ENCODE measurements at regions not wholly inside any gene's neighbourhood (a gene's known extent, or its start where the extent isn't known, plus 50 kb on each side); places are given as distances from the start of the nearest gene placed in this dataset.

DNA sequence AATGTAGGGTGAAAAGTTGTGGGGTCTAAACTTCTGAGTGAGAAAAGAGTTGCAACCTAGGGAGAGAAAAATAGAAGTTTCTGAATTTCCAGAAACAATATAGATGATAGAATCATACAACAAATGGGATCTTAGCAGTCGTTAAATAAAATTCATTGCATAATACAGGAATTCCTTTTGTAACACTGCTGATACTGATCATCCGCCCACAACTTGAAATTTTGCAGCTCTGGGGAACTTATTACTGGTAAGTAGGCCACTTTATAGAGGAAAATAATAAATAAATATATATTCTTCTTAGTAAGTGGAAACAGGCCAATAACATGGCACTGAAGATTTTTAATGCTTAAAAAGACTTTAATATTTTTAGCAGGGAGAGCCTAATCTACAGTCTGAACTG lies 81.9 kb upstream of the SMIM30 start:
- H3K4me1 ChIP-seq: no peaks in the 10 kb centered on the region
- no peaks in the 10 kb centered on the region for H3K27me3 ChIP-seq
- TF ChIP-seq POLR2AphosphoS5 (IDR thresholded peaks at IDR 0.05) (no peak), POLR2A (IDR thresholded peaks at IDR 0.05) (no peak)
- TF ChIP-seq, protein P1, sequence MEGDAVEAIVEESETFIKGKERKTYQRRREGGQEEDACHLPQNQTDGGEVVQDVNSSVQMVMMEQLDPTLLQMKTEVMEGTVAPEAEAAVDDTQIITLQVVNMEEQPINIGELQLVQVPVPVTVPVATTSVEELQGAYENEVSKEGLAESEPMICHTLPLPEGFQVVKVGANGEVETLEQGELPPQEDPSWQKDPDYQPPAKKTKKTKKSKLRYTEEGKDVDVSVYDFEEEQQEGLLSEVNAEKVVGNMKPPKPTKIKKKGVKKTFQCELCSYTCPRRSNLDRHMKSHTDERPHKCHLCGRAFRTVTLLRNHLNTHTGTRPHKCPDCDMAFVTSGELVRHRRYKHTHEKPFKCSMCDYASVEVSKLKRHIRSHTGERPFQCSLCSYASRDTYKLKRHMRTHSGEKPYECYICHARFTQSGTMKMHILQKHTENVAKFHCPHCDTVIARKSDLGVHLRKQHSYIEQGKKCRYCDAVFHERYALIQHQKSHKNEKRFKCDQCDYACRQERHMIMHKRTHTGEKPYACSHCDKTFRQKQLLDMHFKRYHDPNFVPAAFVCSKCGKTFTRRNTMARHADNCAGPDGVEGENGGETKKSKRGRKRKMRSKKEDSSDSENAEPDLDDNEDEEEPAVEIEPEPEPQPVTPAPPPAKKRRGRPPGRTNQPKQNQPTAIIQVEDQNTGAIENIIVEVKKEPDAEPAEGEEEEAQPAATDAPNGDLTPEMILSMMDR (IDR thresholded peaks at IDR 0.05): no peak
- no peaks in the 10 kb centered on the region for H3K36me3 ChIP-seq
- intact Hi-C loops (cut with DNase I; ENCODE audit: low total_unique reads): no loop called here
- no peak overlapping the region for H3K27ac ChIP-seq
- DNase-seq (ENCODE audit: low spot score in 2 of 2): no peak
- no peak overlapping the region for H3K4me3 ChIP-seq
- H3K9me3 ChIP-seq: no peaks in the 10 kb centered on the region

DNA sequence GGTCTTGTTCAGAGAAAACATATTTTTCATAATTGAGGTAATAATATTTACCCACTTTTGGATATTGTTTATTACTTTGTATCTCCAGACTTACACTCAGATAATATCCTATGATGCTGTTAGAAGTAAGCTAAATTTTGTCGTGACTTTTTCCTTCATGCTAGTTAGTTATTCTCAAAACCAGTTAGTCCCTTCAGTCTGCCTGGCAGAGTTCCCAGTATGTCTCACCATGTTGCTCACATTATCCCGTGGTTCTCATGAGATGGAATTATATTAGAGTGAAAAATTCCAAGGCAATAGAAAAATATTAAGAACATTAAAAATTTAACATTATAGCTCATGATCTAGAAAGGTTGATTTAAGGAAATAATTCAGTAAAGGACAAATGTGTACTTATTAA lies 81.5 kb upstream of the SMIM30 start:
- H3K4me1 ChIP-seq: no peaks in the 10 kb centered on the region
- intact Hi-C loops (cut with DNase I; ENCODE audit: low total_unique reads): no loop called here
- TF ChIP-seq POLR2AphosphoS5 (IDR thresholded peaks at IDR 0.05) (no peak), POLR2A (IDR thresholded peaks at IDR 0.05) (no peak)
- TF ChIP-seq, protein P1 (IDR thresholded peaks at IDR 0.05): no peak

DNA sequence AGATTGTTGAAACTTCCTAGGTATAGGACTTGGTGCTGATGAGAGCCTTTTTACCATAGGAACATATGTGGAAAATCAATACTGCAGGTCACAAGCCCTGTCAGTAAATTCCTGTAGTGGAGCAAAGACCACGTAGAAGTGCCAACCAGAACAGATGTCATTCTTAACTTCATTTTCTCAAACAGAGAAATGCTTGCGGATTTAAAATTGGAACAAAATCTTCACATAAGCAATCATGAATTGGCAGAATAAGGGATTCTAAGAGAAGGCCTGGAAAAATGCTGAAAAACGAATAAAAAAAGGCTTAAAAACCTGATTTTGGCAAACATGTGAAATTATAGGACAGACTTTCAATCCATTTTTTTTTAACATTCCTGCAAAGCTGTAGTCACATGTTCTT lies 80.8 kb upstream of the SMIM30 start:
- DNase-seq (ENCODE audit: low spot score in 2 of 2): no peak
- intact Hi-C loops (cut with DNase I; ENCODE audit: low total_unique reads): no loop called here
- Histone ChIP-seq H3K4me1 (no peaks in the 10 kb centered on the region), H3K4me3 (no peak overlapping the region), H3K9me3 (peaks cover 0 to 5% of the 10 kb centered on the region in 2 donors), H3K27ac (no peak overlapping the region), H3K27me3 (no peaks in the 10 kb centered on the region), H3K36me3 (no peaks in the 10 kb centered on the region)
- TF ChIP-seq POLR2AphosphoS5 (IDR thresholded peaks at IDR 0.05): no peak
- no peak for TF ChIP-seq POLR2A (IDR thresholded peaks at IDR 0.05)
- TF ChIP-seq, protein P1 (IDR thresholded peaks at IDR 0.05): no peak

More for the DNA sequence above, 81.5 kb upstream of the SMIM30 start:
- no peak overlapping the region for H3K27ac ChIP-seq
- H3K36me3 ChIP-seq: no peaks in the 10 kb centered on the region
- no peaks in the 10 kb centered on the region for H3K9me3 ChIP-seq
- no peak for DNase-seq (ENCODE audit: low spot score in 2 of 2)
- no peaks in the 10 kb centered on the region for H3K27me3 ChIP-seq
- H3K4me3 ChIP-seq: no peak overlapping the region

DNA sequence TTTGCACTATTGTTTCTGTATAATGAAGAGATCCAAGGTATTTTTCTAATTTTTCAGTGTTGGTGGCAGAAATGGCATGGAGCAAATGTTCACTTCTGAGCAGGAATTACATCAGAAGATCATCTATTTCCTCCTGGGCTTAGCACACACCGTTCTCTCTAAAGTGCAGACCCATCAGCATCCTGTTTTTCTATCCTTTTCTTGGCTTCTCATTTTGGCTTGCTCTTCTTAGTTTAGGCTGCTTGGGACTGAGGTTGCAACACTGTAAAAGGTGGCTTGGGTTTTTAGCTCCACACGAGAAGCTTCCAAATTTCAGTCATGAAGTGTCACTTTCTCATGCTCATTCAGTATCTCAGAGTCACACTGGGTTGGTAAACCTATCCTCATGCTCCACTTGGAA lies 79.9 kb upstream of the SMIM30 start:
- Histone ChIP-seq H3K4me3 (no peak overlapping the region), H3K4me1 (no peaks in the 10 kb centered on the region), H3K9me3 (peaks cover 0 to 5% of the 10 kb centered on the region in 2 donors), H3K36me3 (no peaks in the 10 kb centered on the region), H3K27ac (no peak overlapping the region), H3K27me3 (no peaks in the 10 kb centered on the region)
- TF ChIP-seq POLR2A (IDR thresholded peaks at IDR 0.05): no peak
- TF ChIP-seq POLR2AphosphoS5 (IDR thresholded peaks at IDR 0.05): no peak
- TF ChIP-seq, protein P1 (IDR thresholded peaks at IDR 0.05): no peak
- intact Hi-C loops (cut with DNase I; ENCODE audit: low total_unique reads): no loop called here
- no peak for DNase-seq (ENCODE audit: low spot score in 2 of 2)

DNA sequence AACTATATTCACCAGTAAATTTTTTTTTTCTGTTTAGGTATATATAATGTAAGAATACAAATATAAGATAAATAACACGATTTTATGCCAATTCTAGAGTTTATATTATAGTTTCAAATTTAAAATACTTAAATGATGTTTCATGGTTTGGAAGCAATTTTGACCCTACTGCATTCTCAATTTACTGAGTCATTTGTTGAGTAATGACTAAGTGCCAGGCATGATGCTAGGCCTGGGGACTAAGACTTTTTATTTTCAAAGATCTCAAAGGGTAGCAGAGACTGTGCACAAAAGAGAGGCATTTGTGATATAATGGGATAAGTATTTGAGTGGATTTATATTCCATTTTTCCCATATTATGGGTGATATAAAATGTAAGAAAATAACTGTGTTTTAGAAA lies 78.9 kb upstream of the SMIM30 start:
- intact Hi-C loops (cut with DNase I; ENCODE audit: low total_unique reads): no loop called here
- Histone ChIP-seq H3K27ac (no peak overlapping the region), H3K4me1 (no peaks in the 10 kb centered on the region), H3K27me3 (no peaks in the 10 kb centered on the region), H3K9me3 (peaks cover 0 to 5% of the 10 kb centered on the region in 2 donors), H3K36me3 (no peaks in the 10 kb centered on the region), H3K4me3 (no peak overlapping the region)
- TF ChIP-seq POLR2AphosphoS5 (IDR thresholded peaks at IDR 0.05) (no peak), POLR2A (IDR thresholded peaks at IDR 0.05) (no peak)
- TF ChIP-seq, protein P1 (IDR thresholded peaks at IDR 0.05): no peak
- no peak for DNase-seq (ENCODE audit: low spot score in 2 of 2)

Data from breast epithelium (tissue), 4 donors.